T-helper 2 cell (primary cell): ENCODE measurements at regions not wholly inside any gene's neighbourhood (a gene's known extent, or its start where the extent isn't known, plus 50 kb on each side); places are given as distances from the start of the nearest gene placed in this dataset.
"Not testable (repeated sequence)": the region's sequence is repeated elsewhere in the genome, so short reads cannot be mapped to it uniquely, and the experiment has no call there.

ENCODE experiments used
- DNase-seq, 5 experiments: peaks; one replicate each; pipeline versions ENCODE4 v3.0.0 to v3.0.0-alpha.2; 2012 to 2022

- DNase-seq: no peak
Measured at GRCh38 chr4:178192611-178193010, 750.4 kb upstream of the AGA start.

- no peak for DNase-seq
Measured at GRCh38 chr4:178196751-178197374, 754.6 kb upstream of the AGA start.

- DNase-seq: no peak
Measured at GRCh38 chr4:178198691-178199090, 756.5 kb upstream of the AGA start.

- DNase-seq: no peak
Measured at GRCh38 chr4:178202422-178202821, 760.2 kb upstream of the AGA start.

- no peak for DNase-seq
Measured at GRCh38 chr4:178205826-178206225, 763.6 kb upstream of the AGA start.

GRCh38 chr4:178215309-178215708 is 773.1 kb upstream of the AGA start:
- DNase-seq: no peak

GRCh38 chr4:178215763-178216162 is 773.5 kb upstream of the AGA start:
- DNase-seq: no peak

GRCh38 chr4:178226421-178226820 is 784.2 kb upstream of the AGA start:
- DNase-seq: not testable (repeated sequence)

- no peak for DNase-seq
Measured at GRCh38 chr4:178233906-178234305, 791.7 kb upstream of the AGA start.

GRCh38 chr4:178240891-178241290 is 798.7 kb upstream of the AGA start:
- no peak for DNase-seq

GRCh38 chr4:178241601-178242118 is 799.4 kb upstream of the AGA start:
- DNase-seq: no peak

- no peak for DNase-seq
Measured at GRCh38 chr4:178242655-178243054, 800.4 kb upstream of the AGA start.

- no peak for DNase-seq
Measured at GRCh38 chr4:178244785-178245184, 802.5 kb upstream of the AGA start.

GRCh38 chr4:178255172-178255571 is 812.9 kb upstream of the AGA start:
- no peak for DNase-seq

GRCh38 chr4:178258603-178259002 is 816.4 kb upstream of the AGA start:
- DNase-seq: no peak

- DNase-seq: no peak
Measured at GRCh38 chr4:178259566-178259965, 817.3 kb upstream of the AGA start.

GRCh38 chr4:178264001-178264400 is 821.8 kb upstream of the AGA start:
- DNase-seq: no peak

- DNase-seq: no peak
Measured at GRCh38 chr4:178271386-178271785, 829.1 kb upstream of the AGA start.

GRCh38 chr4:178273168-178273567 is 830.9 kb upstream of the AGA start:
- DNase-seq: no peak

- DNase-seq: no peak
Measured at GRCh38 chr4:178275671-178276360, 833.6 kb upstream of the AGA start.

- no peak for DNase-seq
Measured at GRCh38 chr4:178280362-178280761, 838.1 kb upstream of the AGA start.

- no peak for DNase-seq
Measured at GRCh38 chr4:178288462-178288861, 846.2 kb upstream of the AGA start.

- no peak for DNase-seq
Measured at GRCh38 chr4:178293601-178294000, 851.4 kb upstream of the AGA start.

- DNase-seq: no peak
Measured at GRCh38 chr4:178296669-178297068, 854.4 kb upstream of the AGA start.

- DNase-seq: no peak
Measured at GRCh38 chr4:178306565-178306964, 864.3 kb upstream of the AGA start.
